ENCODE measurements at regions not wholly inside any gene's neighbourhood (a gene's known extent, or its start where the extent isn't known, plus 50 kb on each side); places are given as distances from the start of the nearest gene placed in this dataset.

- TF ChIP-seq POLR2A (IDR thresholded peaks at IDR 0.05) (no peak), CTCF (IDR thresholded peaks at IDR 0.05 in 4 of 5, conservative IDR thresholded peaks at IDR 0.05 in 1 of 5) (no peak)
- intact Hi-C loops (cut with DNase I; ENCODE audit: low total_unique reads), result no loop called here
- H3K4me1 ChIP-seq, result no peaks in the 10 kb centered on the region
- in situ Hi-C loops (cut with MboI; ENCODE audit: low sequenced_read_pairs in 4 of 4), result no loop called here
- ATAC-seq (no peak), DNase-seq (no peak)
- H3K4me3 ChIP-seq, result no peak overlapping the region
- H3K27me3 ChIP-seq, result no peaks in the 10 kb centered on the region
- no peaks in the 10 kb centered on the region for H3K36me3 ChIP-seq
- H3K9me3 ChIP-seq, result no peaks in the 10 kb centered on the region
- no peak overlapping the region for H3K27ac ChIP-seq
These were observed 78.6 kb upstream of the CNR1 start for GRCh38 chr6:88244721-88245120.

- ATAC-seq, result no peak
These were observed 72.8 kb upstream of the CNR1 start for GRCh38 chr6:88238901-88239300.

GRCh38 chr6:88238065-88238464 lies 71.9 kb upstream of the CNR1 start:
- Histone ChIP-seq H3K27me3 (no peaks in the 10 kb centered on the region), H3K36me3 (no peaks in the 10 kb centered on the region), H3K9me3 (no peaks in the 10 kb centered on the region), H3K27ac (no peak overlapping the region), H3K4me1 (no peaks in the 10 kb centered on the region), H3K4me3 (no peak overlapping the region)
- intact Hi-C loops (cut with DNase I; ENCODE audit: low total_unique reads) (no loop called here), in situ Hi-C loops (cut with MboI; ENCODE audit: low sequenced_read_pairs in 4 of 4) (no loop called here)
- no peak for DNase-seq
- ATAC-seq, result no peak
- TF ChIP-seq CTCF (IDR thresholded peaks at IDR 0.05 in 4 of 5, conservative IDR thresholded peaks at IDR 0.05 in 1 of 5), result no peak
- no peak for TF ChIP-seq POLR2A (IDR thresholded peaks at IDR 0.05)

More at GRCh38 chr6:88238901-88239300, 72.8 kb upstream of the CNR1 start:
- no peak for DNase-seq
- Histone ChIP-seq H3K4me1 (no peaks in the 10 kb centered on the region), H3K27me3 (no peaks in the 10 kb centered on the region), H3K36me3 (no peaks in the 10 kb centered on the region), H3K27ac (no peak overlapping the region), H3K4me3 (no peak overlapping the region), H3K9me3 (no peaks in the 10 kb centered on the region)
- intact Hi-C loops (cut with DNase I; ENCODE audit: low total_unique reads) (no loop called here), in situ Hi-C loops (cut with MboI; ENCODE audit: low sequenced_read_pairs in 4 of 4) (no loop called here)
- TF ChIP-seq POLR2A (IDR thresholded peaks at IDR 0.05) (no peak), CTCF (IDR thresholded peaks at IDR 0.05 in 4 of 5, conservative IDR thresholded peaks at IDR 0.05 in 1 of 5) (no peak)

- intact Hi-C loops (cut with DNase I; ENCODE audit: low total_unique reads) (no loop called here), in situ Hi-C loops (cut with MboI; ENCODE audit: low sequenced_read_pairs in 4 of 4) (no loop called here)
- Histone ChIP-seq H3K4me3 (no peak overlapping the region), H3K27ac (no peak overlapping the region), H3K4me1 (no peaks in the 10 kb centered on the region), H3K9me3 (no peaks in the 10 kb centered on the region), H3K27me3 (no peaks in the 10 kb centered on the region), H3K36me3 (no peaks in the 10 kb centered on the region)
- DNase-seq (no peak), ATAC-seq (no peak)
- TF ChIP-seq POLR2A (IDR thresholded peaks at IDR 0.05), result no peak
- no peak for TF ChIP-seq CTCF (IDR thresholded peaks at IDR 0.05 in 4 of 5, conservative IDR thresholded peaks at IDR 0.05 in 1 of 5)
These were observed 70.6 kb upstream of the CNR1 start for GRCh38 chr6:88236612-88237360.

GRCh38 chr6:88232753-88233152 lies 66.6 kb upstream of the CNR1 start:
- no peak for ATAC-seq
- H3K4me1 ChIP-seq, result no peaks in the 10 kb centered on the region
- H3K9me3 ChIP-seq, result no peaks in the 10 kb centered on the region
- intact Hi-C loops (cut with DNase I; ENCODE audit: low total_unique reads) (no loop called here), in situ Hi-C loops (cut with MboI; ENCODE audit: low sequenced_read_pairs in 4 of 4) (no loop called here)
- no peaks in the 10 kb centered on the region for H3K27me3 ChIP-seq
- no peak for TF ChIP-seq POLR2A (IDR thresholded peaks at IDR 0.05)
- no peak for TF ChIP-seq CTCF (IDR thresholded peaks at IDR 0.05 in 4 of 5, conservative IDR thresholded peaks at IDR 0.05 in 1 of 5)
- DNase-seq, result no peak
- H3K27ac ChIP-seq, result no peak overlapping the region
- no peaks in the 10 kb centered on the region for H3K36me3 ChIP-seq
- H3K4me3 ChIP-seq, result no peak overlapping the region

Data from gastrocnemius medialis (tissue), 4 donors.